HCT116 (cell line): ENCODE measurements at regions not wholly inside any gene's neighbourhood (a gene's known extent, or its start where the extent isn't known, plus 50 kb on each side); places are given as distances from the start of the nearest gene placed in this dataset.

Experiments used
- ATAC-seq: fragments of 200-7000 bp; cut with Tn5 transposase; 2 replicates; pipeline ENCODE4 v1.9.1; 2020; ENCODE audit warnings: mild to moderate bottlenecking, moderate library complexity
- BruUV-seq: library from RNA; stranded (reverse); fragments of 400-500 nt; replicated peaks from 2 replicates; lab custom pipeline; 2021; lab: Mats Ljungman, UMichigan
- CTCF ChIA-PET: fragments of 300-600 bp; sonication (Branson Sonifier 250); formaldehyde crosslinking; loops from one replicate; lab custom pipeline; 2021; ENCODE audit warnings: antibody characterized with exemption; lab: Charles Lee
- POLR2A ChIA-PET: fragments of 300-600, 350-600 bp; sonication (Branson Sonifier 250); formaldehyde crosslinking; loops from one replicate; lab custom pipeline; 2021; ENCODE audit warnings: antibody characterized with exemption; lab: Charles Lee
- RAD21 ChIA-PET, 2 experiments: fragments of 300-600 bp; sonication (Branson Sonifier 250); formaldehyde crosslinking; loops; one replicate each; lab custom pipeline; 2023; ENCODE audit warnings: low total read pairs in 2 of 2; ENCODE audit not compliant: uncharacterized antibody in 2 of 2, unreplicated experiment in 2 of 2, low non-redundant PET in 1 of 2; lab: Charles Lee
- DNase-seq: peaks from one replicate; pipeline ENCODE4 v3.0.0-alpha.2; 2010; ENCODE audit warnings: low read depth, low spot score
- H2AFZ ChIP-seq: fragments of 200-600 bp; shearing (Covaris generic), sonication (generic); 2 replicates; pipeline ENCODE4 v1.6.1; 2017; ENCODE audit warnings: low read depth, mixed run types, mixed read lengths, antibody characterized with exemption, low read length; ENCODE audit not compliant: poor library complexity, severe bottlenecking
- H3K27ac ChIP-seq: 2 replicates; pipeline ENCODE4 v1.5.1; 2012; ENCODE audit warnings: low read depth, low read length
- H3K27me3 ChIP-seq: fragments of 200-600 bp; sonication (generic); 2 replicates; pipeline ENCODE4 v1.6.1; 2016; ENCODE audit warnings: mixed run types, low read length, mixed read lengths; ENCODE audit not compliant: insufficient read depth
- H3K36me3 ChIP-seq, 2 experiments: fragments of 200-500 bp in 1 of 2; fragments of 200-600 bp in 1 of 2; sonication (Bioruptor generic) in 1 of 2; sonication (generic) in 1 of 2; 2 replicates each; pipeline versions ENCODE4 v1.5.1 to v1.6.1; 2014 to 2016; ENCODE audit warnings: low read length in 2 of 2, inconsistent platforms in 1 of 2, mixed read lengths in 1 of 2, mixed run types in 1 of 2; ENCODE audit not compliant: insufficient read depth in 2 of 2, control insufficient read depth in 1 of 2
- H3K4me1 ChIP-seq, 2 experiments: fragments of 200-600 bp in 1 of 2; sonication (generic) in 1 of 2; 2 replicates each; pipeline versions ENCODE4 v1.5.1 to v1.6.1; 2012 to 2017; ENCODE audit warnings: low read length in 2 of 2, inconsistent platforms in 1 of 2, mild to moderate bottlenecking in 1 of 2, mixed read lengths in 1 of 2, mixed run types in 1 of 2, moderate library complexity in 1 of 2; ENCODE audit not compliant: insufficient read depth in 2 of 2, control insufficient read depth in 1 of 2
- H3K4me2 ChIP-seq: fragments of 200-600 bp; sonication (generic); 2 replicates; pipeline ENCODE4 v1.6.1; 2017; ENCODE audit warnings: mixed run types, low read length, mixed read lengths
- H3K4me3 ChIP-seq, 2 experiments: fragments of 200-600 bp in 1 of 2; sonication (generic) in 1 of 2; replicated peaks in 1 of 2; 2 replicates each; pipeline ENCODE4 v1.5.1; 2011 to 2016; ENCODE audit warnings: low read length in 2 of 2, control low read depth in 1 of 2, low read depth in 1 of 2, mild to moderate bottlenecking in 1 of 2, mixed read lengths in 1 of 2, mixed run types in 1 of 2
- H3K79me2 ChIP-seq: fragments of 200-600 bp; sonication (generic); 2 replicates; pipeline ENCODE4 v1.6.1; 2017; ENCODE audit warnings: mild to moderate bottlenecking, mixed run types, low read length, moderate library complexity, mixed read lengths; ENCODE audit not compliant: insufficient read depth
- H3K9ac ChIP-seq: fragments of 200-600 bp; sonication (generic); 2 replicates; pipeline ENCODE4 v1.6.1; 2016; ENCODE audit warnings: low read length, mixed read lengths
- H3K9me2 ChIP-seq: fragments of 200-600 bp; sonication (generic), shearing (Covaris generic); 2 replicates; pipeline ENCODE4 v1.6.1; 2017; ENCODE audit warnings: mixed run types, mild to moderate bottlenecking, moderate library complexity; ENCODE audit not compliant: insufficient read depth
- H3K9me3 ChIP-seq, 2 experiments: fragments of 200-500 bp in 1 of 2; fragments of 200-600 bp in 1 of 2; sonication (Bioruptor generic) in 1 of 2; sonication (generic) in 1 of 2; 2 replicates each; pipeline ENCODE4 v1.6.1; 2014 to 2017; ENCODE audit warnings: low read length in 2 of 2, mixed read lengths in 2 of 2, inconsistent platforms in 1 of 2, low read depth in 1 of 2, mild to moderate bottlenecking in 1 of 2, mixed run types in 1 of 2, moderate library complexity in 1 of 2; ENCODE audit not compliant: control insufficient read depth in 1 of 2, insufficient read depth in 1 of 2
- H4K20me1 ChIP-seq: fragments of 200-600 bp; sonication (generic), shearing (Covaris generic); 2 replicates; pipeline ENCODE4 v1.6.1; 2017; ENCODE audit warnings: mixed run types, mild to moderate bottlenecking, moderate library complexity; ENCODE audit not compliant: insufficient read depth
- CBX3 ChIP-seq: IDR thresholded peaks from 2 replicates; pipeline ENCODE4 v1.6.1; 2012; ENCODE audit warnings: low read depth
- EGR1 ChIP-seq: IDR thresholded peaks from 2 replicates; pipeline ENCODE4 v1.6.1; 2012; ENCODE audit warnings: low read depth
- ELF1 ChIP-seq: IDR thresholded peaks from 2 replicates; pipeline ENCODE4 v1.6.1; 2012; ENCODE audit warnings: low read depth, borderline replicate concordance
- JUND ChIP-seq: IDR thresholded peaks from 2 replicates; pipeline ENCODE4 v1.6.1; 2012
- POLR2AphosphoS5 ChIP-seq: IDR thresholded peaks from 2 replicates; pipeline ENCODE4 v1.6.1; 2011; ENCODE audit warnings: mild to moderate bottlenecking, low read depth, low read length, moderate library complexity
- RAD21 ChIP-seq: IDR thresholded peaks from 2 replicates; pipeline ENCODE4 v1.6.1; 2012; ENCODE audit warnings: low read depth, mild to moderate bottlenecking
- SIN3A ChIP-seq: IDR thresholded peaks from 2 replicates; pipeline ENCODE4 v1.6.1; 2012; ENCODE audit warnings: low read depth
- TCF7L2 ChIP-seq: IDR thresholded peaks from 2 replicates; pipeline ENCODE4 v1.7.0; 2011; ENCODE audit warnings: borderline replicate concordance, inconsistent platforms; ENCODE audit not compliant: insufficient read depth, insufficient read length; ENCODE audit errors: extremely low read depth
- ZFX ChIP-seq: fragments of 450-650 bp; IDR thresholded peaks from 2 replicates; pipeline ENCODE4 v1.6.1; 2017
- intact Hi-C: fragments of 100-400 bp; cut with micrococcal nuclease; formaldehyde crosslinking; loops from 2 replicates; pipeline ENCODE4 v1.10.0; 2022
- TF ChIP-seq, protein P1 (sequence below): IDR thresholded peaks from 2 replicates; pipeline ENCODE4 v1.6.1; 2011; ENCODE audit warnings: mild to moderate bottlenecking, low read length, moderate library complexity; ENCODE audit not compliant: insufficient replicate concordance; ENCODE audit errors: extremely low read depth
- TF ChIP-seq, protein P2 (sequence below): IDR thresholded peaks from 2 replicates; pipeline ENCODE4 v1.6.1; 2012
- TF ChIP-seq, protein P3 (sequence below), 3 experiments: fragments of 200-600 bp in 1 of 3; sonication (generic) in 1 of 3; IDR thresholded peaks in 2 of 3; conservative IDR thresholded peaks in 1 of 3; 2 replicates each; pipeline ENCODE4 v1.5.1; 2012 to 2017; ENCODE audit warnings: low read depth in 2 of 3, low read length in 2 of 3, antibody characterized with exemption in 1 of 3, borderline replicate concordance in 1 of 3, control low read depth in 1 of 3, mild to moderate bottlenecking in 1 of 3, mixed read lengths in 1 of 3, mixed run types in 1 of 3, moderate library complexity in 1 of 3; ENCODE audit not compliant: insufficient read depth in 1 of 3
- TF ChIP-seq, protein P4 (sequence below): IDR thresholded peaks from 2 replicates; pipeline ENCODE4 v1.6.1; 2012

DNA sequence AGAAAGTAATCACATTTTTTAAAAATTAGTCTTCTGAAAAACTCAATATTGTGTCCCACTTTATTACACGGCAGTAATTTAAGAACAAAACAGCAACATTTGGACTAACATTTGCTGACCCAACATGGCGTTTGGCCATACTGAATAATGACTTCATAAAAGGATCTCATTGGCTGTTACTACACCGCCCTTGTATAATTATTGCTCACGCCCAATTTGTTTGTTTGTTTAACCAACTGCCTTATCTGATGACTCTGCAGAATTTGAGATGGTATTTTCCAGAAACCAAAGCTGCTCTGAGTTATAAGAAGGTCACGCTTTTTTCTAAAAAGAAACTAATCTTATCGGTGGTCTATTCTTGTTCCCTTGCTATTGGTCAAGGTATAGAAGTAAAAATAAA, 200.2 kb upstream of the TARS1 start:
- RAD21 ChIA-PET, result no interaction called here
- no TSS peak for BruUV-seq

More for the DNA sequence above, 200.2 kb upstream of the TARS1 start:
- TF ChIP-seq TCF7L2 (no peak), SIN3A (no peak), CBX3 (no peak), POLR2AphosphoS5 (no peak), ELF1 (no peak), RAD21 (no peak), ZFX (no peak), JUND (no peak), EGR1 (no peak)
- TF ChIP-seq, protein P1, sequence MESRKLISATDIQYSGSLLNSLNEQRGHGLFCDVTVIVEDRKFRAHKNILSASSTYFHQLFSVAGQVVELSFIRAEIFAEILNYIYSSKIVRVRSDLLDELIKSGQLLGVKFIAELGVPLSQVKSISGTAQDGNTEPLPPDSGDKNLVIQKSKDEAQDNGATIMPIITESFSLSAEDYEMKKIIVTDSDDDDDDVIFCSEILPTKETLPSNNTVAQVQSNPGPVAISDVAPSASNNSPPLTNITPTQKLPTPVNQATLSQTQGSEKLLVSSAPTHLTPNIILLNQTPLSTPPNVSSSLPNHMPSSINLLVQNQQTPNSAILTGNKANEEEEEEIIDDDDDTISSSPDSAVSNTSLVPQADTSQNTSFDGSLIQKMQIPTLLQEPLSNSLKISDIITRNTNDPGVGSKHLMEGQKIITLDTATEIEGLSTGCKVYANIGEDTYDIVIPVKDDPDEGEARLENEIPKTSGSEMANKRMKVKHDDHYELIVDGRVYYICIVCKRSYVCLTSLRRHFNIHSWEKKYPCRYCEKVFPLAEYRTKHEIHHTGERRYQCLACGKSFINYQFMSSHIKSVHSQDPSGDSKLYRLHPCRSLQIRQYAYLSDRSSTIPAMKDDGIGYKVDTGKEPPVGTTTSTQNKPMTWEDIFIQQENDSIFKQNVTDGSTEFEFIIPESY, result no peak
- TF ChIP-seq, protein P2, sequence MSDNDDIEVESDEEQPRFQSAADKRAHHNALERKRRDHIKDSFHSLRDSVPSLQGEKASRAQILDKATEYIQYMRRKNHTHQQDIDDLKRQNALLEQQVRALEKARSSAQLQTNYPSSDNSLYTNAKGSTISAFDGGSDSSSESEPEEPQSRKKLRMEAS, result no peak
- TF ChIP-seq, protein P3, sequence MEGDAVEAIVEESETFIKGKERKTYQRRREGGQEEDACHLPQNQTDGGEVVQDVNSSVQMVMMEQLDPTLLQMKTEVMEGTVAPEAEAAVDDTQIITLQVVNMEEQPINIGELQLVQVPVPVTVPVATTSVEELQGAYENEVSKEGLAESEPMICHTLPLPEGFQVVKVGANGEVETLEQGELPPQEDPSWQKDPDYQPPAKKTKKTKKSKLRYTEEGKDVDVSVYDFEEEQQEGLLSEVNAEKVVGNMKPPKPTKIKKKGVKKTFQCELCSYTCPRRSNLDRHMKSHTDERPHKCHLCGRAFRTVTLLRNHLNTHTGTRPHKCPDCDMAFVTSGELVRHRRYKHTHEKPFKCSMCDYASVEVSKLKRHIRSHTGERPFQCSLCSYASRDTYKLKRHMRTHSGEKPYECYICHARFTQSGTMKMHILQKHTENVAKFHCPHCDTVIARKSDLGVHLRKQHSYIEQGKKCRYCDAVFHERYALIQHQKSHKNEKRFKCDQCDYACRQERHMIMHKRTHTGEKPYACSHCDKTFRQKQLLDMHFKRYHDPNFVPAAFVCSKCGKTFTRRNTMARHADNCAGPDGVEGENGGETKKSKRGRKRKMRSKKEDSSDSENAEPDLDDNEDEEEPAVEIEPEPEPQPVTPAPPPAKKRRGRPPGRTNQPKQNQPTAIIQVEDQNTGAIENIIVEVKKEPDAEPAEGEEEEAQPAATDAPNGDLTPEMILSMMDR (IDR thresholded peaks at IDR 0.05 in 2 of 3, conservative IDR thresholded peaks at IDR 0.05 in 1 of 3; ENCODE audit: borderline replicate concordance in 1 of 3, insufficient read depth in 1 of 3, low read depth in 2 of 3, low read length in 2 of 3), result no peak
- TF ChIP-seq, protein P4, sequence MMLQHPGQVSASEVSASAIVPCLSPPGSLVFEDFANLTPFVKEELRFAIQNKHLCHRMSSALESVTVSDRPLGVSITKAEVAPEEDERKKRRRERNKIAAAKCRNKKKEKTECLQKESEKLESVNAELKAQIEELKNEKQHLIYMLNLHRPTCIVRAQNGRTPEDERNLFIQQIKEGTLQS, result no peak
- H4K20me1 ChIP-seq, result no peaks in the 10 kb centered on the region
- intact Hi-C loops, result no loop called here
- no peaks in the 10 kb centered on the region for H3K36me3 ChIP-seq
- ATAC-seq, result no peak
- no peak overlapping the region for H3K4me2 ChIP-seq
- H3K27ac ChIP-seq, result no peak overlapping the region
- no peaks in the 10 kb centered on the region for H3K27me3 ChIP-seq
- H2AFZ ChIP-seq, result no peak overlapping the region
- no peak overlapping the region for H3K4me3 ChIP-seq
- no peaks in the 10 kb centered on the region for H3K4me1 ChIP-seq
- H3K9me3 ChIP-seq, result no peaks in the 10 kb centered on the region
- no peaks in the 10 kb centered on the region for H3K79me2 ChIP-seq
- ChIA-PET CTCF (no interaction called here), POLR2A (no interaction called here)
- no peak for DNase-seq
- H3K9ac ChIP-seq, result no peak overlapping the region
- H3K9me2 ChIP-seq, result no peaks in the 10 kb centered on the region
